Body of pancreas (tissue), 4 donors: ENCODE measurements at regions not wholly inside any gene's neighbourhood (a gene's known extent, or its start where the extent isn't known, plus 50 kb on each side); places are given as distances from the start of the nearest gene placed in this dataset.

ENCODE experiments used
- CTCF ChIP-seq, 7 experiments: fragments of 450-650 bp in 4 of 7; fragments of 200-600 bp in 3 of 7; sonication (generic) in 3 of 7; IDR thresholded peaks; one replicate each; pipeline ENCODE4 v1.5.1; 2016 to 2019; ENCODE audit warnings: antibody characterized with exemption in 7 of 7
- POLR2A ChIP-seq, 3 donors: fragments of 450-650 bp; IDR thresholded peaks; one replicate each; pipeline ENCODE4 v1.6.1; 2016; ENCODE audit warnings: antibody characterized with exemption in 3 of 3, mild to moderate bottlenecking in 2 of 3

GRCh38 chr1:20423169-20423795 lies 62.7 kb downstream of the CAMK2N1 start:
- TF ChIP-seq POLR2A (IDR thresholded peaks at IDR 0.05) (no peak), CTCF (IDR thresholded peaks at IDR 0.05) (no peak)
